DOHH2 (cell line): ENCODE measurements at regions not wholly inside any gene's neighbourhood (a gene's known extent, or its start where the extent isn't known, plus 50 kb on each side); places are given as distances from the start of the nearest gene placed in this dataset.

Source experiments
- H3F3A ChIP-seq: fragments of 200-600 bp; sonication (generic), shearing (Covaris generic); 2 replicates; pipeline ENCODE4 v1.6.0; 2016; ENCODE audit warnings: antibody characterized with exemption, mild to moderate bottlenecking; ENCODE audit not compliant: control insufficient read depth, insufficient read depth
- H3K27ac ChIP-seq: fragments of 200-600 bp; sonication (generic); 2 replicates; pipeline ENCODE4 v1.5.1; 2014; ENCODE audit warnings: low read depth, mild to moderate bottlenecking, low read length, moderate library complexity
- H3K27me3 ChIP-seq: fragments of 200-600 bp; sonication (generic); 2 replicates; pipeline ENCODE4 v1.6.1; 2014; ENCODE audit warnings: mild to moderate bottlenecking, low read length, mixed read lengths; ENCODE audit not compliant: control insufficient read depth
- H3K36me3 ChIP-seq: fragments of 200-600 bp; sonication (generic); 2 replicates; pipeline ENCODE4 v1.6.1; 2014; ENCODE audit warnings: mild to moderate bottlenecking, low read length, moderate library complexity, mixed read lengths; ENCODE audit not compliant: control insufficient read depth
- H3K4me1 ChIP-seq: fragments of 200-600 bp; sonication (generic); 2 replicates; pipeline ENCODE4 v1.6.1; 2014; ENCODE audit warnings: mild to moderate bottlenecking, low read length, mixed read lengths; ENCODE audit not compliant: control insufficient read depth
- H3K4me2 ChIP-seq: fragments of 200-600 bp; sonication (generic); 2 replicates; pipeline ENCODE4 v1.6.0; 2014; ENCODE audit warnings: mild to moderate bottlenecking, low read length, moderate library complexity
- H3K4me3 ChIP-seq: fragments of 200-600 bp; sonication (generic); 2 replicates; pipeline ENCODE4 v1.5.1; 2014; ENCODE audit warnings: mild to moderate bottlenecking, low read length, mixed read lengths
- H3K79me2 ChIP-seq: fragments of 200-600 bp; sonication (generic); 2 replicates; pipeline ENCODE4 v1.6.1; 2014; ENCODE audit warnings: mild to moderate bottlenecking, low read length, mixed read lengths; ENCODE audit not compliant: control insufficient read depth
- H3K9me2 ChIP-seq: fragments of 200-600 bp; sonication (generic); replicated peaks from 2 replicates; pipeline ENCODE4 v1.6.1; 2014; ENCODE audit warnings: mild to moderate bottlenecking, low read length, mixed read lengths; ENCODE audit not compliant: control insufficient read depth
- H3K9me3 ChIP-seq: fragments of 200-600 bp; sonication (generic); 2 replicates; pipeline ENCODE4 v1.6.1; 2014; ENCODE audit warnings: antibody characterized with exemption, low read length, mixed read lengths; ENCODE audit not compliant: control insufficient read depth, insufficient read depth
- H4K20me1 ChIP-seq: fragments of 200-600 bp; sonication (generic); 2 replicates; pipeline ENCODE4 v1.6.0; 2014; ENCODE audit warnings: low read depth, mild to moderate bottlenecking, antibody characterized with exemption, low read length, moderate library complexity; ENCODE audit not compliant: control insufficient read depth, insufficient read depth
- CTCF ChIP-seq: fragments of 200-600 bp; sonication (generic); IDR thresholded peaks from one replicate; pipeline ENCODE4 v1.5.1; 2014; ENCODE audit warnings: antibody characterized with exemption, mild to moderate bottlenecking, low read depth, low read length; ENCODE audit not compliant: poor library complexity, severe bottlenecking
- EZH2phosphoT487 ChIP-seq: fragments of 200-600 bp; sonication (generic); IDR thresholded peaks from 2 replicates; pipeline ENCODE4 v1.6.1; 2017; ENCODE audit warnings: borderline replicate concordance, mild to moderate bottlenecking, antibody characterized with exemption, low read length, moderate library complexity, mixed read lengths

DNA sequence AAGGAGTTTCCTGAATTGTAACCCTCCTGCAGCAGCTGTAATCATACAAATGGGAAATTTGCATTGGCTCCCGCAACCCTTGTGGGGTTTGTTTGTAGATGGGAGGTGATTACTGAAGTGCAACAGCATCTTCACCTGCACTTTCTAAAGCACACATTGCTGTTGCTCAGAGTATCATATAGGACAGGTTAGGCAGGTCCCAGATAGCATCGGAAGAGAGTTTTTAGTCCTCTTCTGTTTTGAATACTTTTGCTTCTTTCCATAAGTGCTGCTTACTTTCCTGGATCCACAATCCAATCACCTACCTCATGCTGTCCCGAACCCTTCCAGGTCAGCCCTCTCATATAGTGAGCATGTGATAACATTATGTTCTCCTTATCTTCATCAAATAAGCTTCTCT lies 300.4 kb downstream of the PTPRC start:
- Histone ChIP-seq H3K4me1 (peaks cover 30% of the 10 kb centered on the region), H3K9me3 (no peaks in the 10 kb centered on the region), H3K9me2 (no peaks in the 10 kb centered on the region), H3K36me3 (peaks cover 29% of the 10 kb centered on the region), H3K4me3 (peak overlapping the region; percentile 81), H3K27me3 (no peaks in the 10 kb centered on the region), H4K20me1 (no peaks in the 10 kb centered on the region), H3K79me2 (peaks cover 47% of the 10 kb centered on the region), H3F3A (peaks cover 41% of the 10 kb centered on the region), H3K27ac (peak overlapping the region; percentile 93), H3K4me2 (peak overlapping the region; percentile 74)
- TF ChIP-seq CTCF (no peak), EZH2phosphoT487 (no peak)

DNA sequence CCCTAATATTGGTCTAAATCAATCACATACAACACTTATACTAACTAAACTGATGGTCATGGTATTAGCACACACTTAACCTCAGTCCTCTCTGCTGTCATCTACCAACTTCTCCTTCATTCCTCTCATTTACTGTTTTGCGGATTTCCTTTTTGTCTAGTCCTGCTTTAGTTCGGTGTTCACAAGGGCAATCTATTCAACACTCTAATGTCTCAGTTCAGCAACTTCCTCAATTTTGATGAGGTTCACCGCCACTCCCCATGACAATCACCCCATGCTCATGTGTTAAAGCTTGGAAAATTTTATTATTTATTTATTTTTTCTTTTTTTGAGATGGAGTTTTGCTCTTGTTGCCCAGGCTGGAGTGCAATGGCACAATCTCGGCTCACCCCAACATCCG lies 301.1 kb downstream of the PTPRC start:
- Histone ChIP-seq H3K36me3 (peaks cover 22% of the 10 kb centered on the region), H3K9me3 (no peaks in the 10 kb centered on the region), H3K9me2 (no peaks in the 10 kb centered on the region), H3K79me2 (peaks cover 41% of the 10 kb centered on the region), H3K4me3 (peak overlapping the region; percentile 81), H3K4me1 (peaks cover 30% of the 10 kb centered on the region), H3F3A (peaks cover 35% of the 10 kb centered on the region), H3K27ac (peak overlapping the region; percentile 93), H3K27me3 (no peaks in the 10 kb centered on the region), H4K20me1 (no peaks in the 10 kb centered on the region), H3K4me2 (peak overlapping the region; percentile 74)
- TF ChIP-seq CTCF (no peak), EZH2phosphoT487 (no peak)

DNA sequence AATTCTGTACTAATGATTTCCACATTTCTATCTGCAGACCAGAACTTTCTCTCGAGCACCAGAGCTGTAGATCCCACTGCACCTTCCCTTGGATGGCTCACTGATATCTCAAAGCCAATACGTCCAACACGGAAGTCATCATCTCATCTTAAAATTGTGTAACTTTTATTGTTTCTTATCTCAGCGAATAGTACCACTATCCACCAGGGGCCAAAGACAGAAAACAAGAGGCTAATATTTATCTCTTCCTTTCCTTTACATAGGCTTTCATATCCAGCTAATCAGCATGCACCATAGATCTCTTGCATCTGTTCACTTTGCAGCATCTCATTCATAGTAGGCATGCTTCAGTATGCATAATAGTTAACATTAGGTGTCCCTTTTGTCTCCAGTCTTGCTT lies 303.6 kb downstream of the PTPRC start:
- Histone ChIP-seq H3K79me2 (peaks cover 15% of the 10 kb centered on the region), H3K4me1 (peaks cover 30% of the 10 kb centered on the region), H3K27ac (no peak overlapping the region), H3K9me2 (no peaks in the 10 kb centered on the region), H3K9me3 (no peaks in the 10 kb centered on the region), H3K4me3 (no peak overlapping the region), H3K36me3 (no peaks in the 10 kb centered on the region), H3F3A (peaks cover 13% of the 10 kb centered on the region), H3K4me2 (no peak overlapping the region), H4K20me1 (no peaks in the 10 kb centered on the region), H3K27me3 (no peaks in the 10 kb centered on the region)
- no peak for TF ChIP-seq EZH2phosphoT487
- no peak for TF ChIP-seq CTCF
